HEK293 (cell line): ENCODE measurements at regions not wholly inside any gene's neighbourhood (a gene's known extent, or its start where the extent isn't known, plus 50 kb on each side); places are given as distances from the start of the nearest gene placed in this dataset.

Source experiments
- CTCF ChIA-PET: fragments of 350-600 bp; formaldehyde crosslinking; extraction: SDS; loops from one replicate; lab custom pipeline; 2021; ENCODE audit warnings: antibody characterized with exemption; lab: Yijun Ruan, JAX
- POLR2A ChIA-PET: fragments of 300-600 bp; formaldehyde crosslinking; extraction: SDS; loops from one replicate; lab custom pipeline; 2020; ENCODE audit warnings: antibody characterized with exemption, inconsistent platforms; lab: Yijun Ruan, JAX
- H3K27ac ChIP-seq: fragments of 200-500 bp; sonication (Bioruptor generic); 2 replicates; pipeline ENCODE4 v1.5.1; 2014; ENCODE audit warnings: low read depth, low read length, control low read depth, inconsistent platforms; ENCODE audit errors: extremely low read depth
- H3K36me3 ChIP-seq, 2 experiments: fragments of 200-500 bp in 1 of 2; sonication (Bioruptor generic) in 1 of 2; 1 replicate in 1 of 2; 2 replicates in 1 of 2; pipeline ENCODE4 v1.5.1; 2014 to 2017; ENCODE audit warnings: inconsistent platforms in 2 of 2, low read length in 2 of 2; ENCODE audit not compliant: control insufficient read depth in 2 of 2, insufficient read depth in 1 of 2
- H3K4me1 ChIP-seq: fragments of 200-500 bp; sonication (Bioruptor generic); 2 replicates; pipeline ENCODE4 v1.5.1; 2014; ENCODE audit warnings: mild to moderate bottlenecking, low read length, inconsistent platforms; ENCODE audit not compliant: control insufficient read depth, insufficient read depth
- H3K4me3 ChIP-seq: 2 replicates; pipeline ENCODE4 v1.5.1; 2011; ENCODE audit warnings: low read depth, mild to moderate bottlenecking, control low read depth, low read length, moderate library complexity
- H3K9me3 ChIP-seq: fragments of 200-500 bp; sonication (Bioruptor generic); 2 replicates; pipeline ENCODE4 v1.5.1; 2014; ENCODE audit warnings: low read depth, low read length, inconsistent platforms; ENCODE audit not compliant: control insufficient read depth, insufficient read depth
- GLI2 ChIP-seq: fragments of 450-650 bp; formaldehyde crosslinking; IDR thresholded peaks from 2 replicates; pipeline ENCODE4; 2017; ENCODE audit warnings: missing biosample characterization, missing genetic modification characterization, low read depth, borderline replicate concordance
- PRDM2 ChIP-seq: fragments of 450-650 bp; formaldehyde crosslinking; IDR thresholded peaks from 2 replicates; pipeline ENCODE4 v1.5.1; 2016; ENCODE audit warnings: missing biosample characterization, missing genetic modification characterization, borderline replicate concordance
- RBAK ChIP-seq: fragments of 450-650 bp; formaldehyde crosslinking; IDR thresholded peaks from 2 replicates; pipeline ENCODE4 v1.5.1; 2016; ENCODE audit warnings: missing biosample characterization, missing genetic modification characterization
- SALL2 ChIP-seq: fragments of 450-650 bp; formaldehyde crosslinking; IDR thresholded peaks from 2 replicates; pipeline ENCODE4 v1.5.0; 2017; ENCODE audit warnings: missing biosample characterization, mild to moderate bottlenecking, missing genetic modification characterization, borderline replicate concordance
- SP7 ChIP-seq: fragments of 450-650 bp; formaldehyde crosslinking; IDR thresholded peaks from 2 replicates; pipeline ENCODE4 v1.5.1; 2016; ENCODE audit warnings: missing biosample characterization, missing genetic modification characterization
- ZBTB1 ChIP-seq: fragments of 450-650 bp; formaldehyde crosslinking; IDR thresholded peaks from 2 replicates; pipeline ENCODE4 v1.5.1; 2016; ENCODE audit warnings: missing biosample characterization, missing genetic modification characterization
- ZBTB26 ChIP-seq: fragments of 450-650 bp; formaldehyde crosslinking; optimal IDR thresholded peaks from 2 replicates; pipeline ENCODE3; 2016; ENCODE audit warnings: missing biosample characterization, mild to moderate bottlenecking, missing genetic modification characterization
- ZBTB49 ChIP-seq: fragments of 450-650 bp; formaldehyde crosslinking; IDR thresholded peaks from 2 replicates; pipeline ENCODE4 v1.5.1; 2016; ENCODE audit warnings: missing biosample characterization, missing genetic modification characterization, low read depth
- ZFP37 ChIP-seq: fragments of 450-650 bp; formaldehyde crosslinking; IDR thresholded peaks from 2 replicates; pipeline ENCODE4 v1.5.1; 2016; ENCODE audit warnings: missing biosample characterization, missing genetic modification characterization
- ZFP69B ChIP-seq: fragments of 450-650 bp; formaldehyde crosslinking; IDR thresholded peaks from 2 replicates; pipeline ENCODE4 v1.5.1; 2016; ENCODE audit warnings: missing biosample characterization, missing genetic modification characterization
- ZNF214 ChIP-seq: fragments of 450-650 bp; formaldehyde crosslinking; IDR thresholded peaks from 2 replicates; pipeline ENCODE4 v1.5.1; 2017; ENCODE audit warnings: missing biosample characterization, mild to moderate bottlenecking, missing genetic modification characterization, borderline replicate concordance
- ZNF302 ChIP-seq: fragments of 450-650 bp; formaldehyde crosslinking; IDR thresholded peaks from 2 replicates; pipeline ENCODE4 v1.5.1; 2016; ENCODE audit warnings: missing biosample characterization, missing genetic modification characterization, low read depth
- ZNF513 ChIP-seq: fragments of 450-650 bp; IDR thresholded peaks from 2 replicates; pipeline ENCODE4 v1.5.1; 2018; ENCODE audit warnings: missing biosample characterization, missing genetic modification characterization
- ZNF571 ChIP-seq: fragments of 450-650 bp; formaldehyde crosslinking; IDR thresholded peaks from 2 replicates; pipeline ENCODE4 v1.5.0; 2017; ENCODE audit warnings: missing biosample characterization, missing genetic modification characterization
- ZNF639 ChIP-seq: fragments of 450-650 bp; formaldehyde crosslinking; IDR thresholded peaks from 2 replicates; pipeline ENCODE4 v1.5.1; 2016; ENCODE audit warnings: missing biosample characterization, missing genetic modification characterization
- ZNF658 ChIP-seq: fragments of 450-650 bp; formaldehyde crosslinking; IDR thresholded peaks from 2 replicates; pipeline ENCODE4; 2016; ENCODE audit warnings: missing biosample characterization, missing genetic modification characterization

GRCh38 chr4:179048839-179049453 lies 1606.7 kb upstream of the AGA start (continued):
- no peak for TF ChIP-seq RBAK (tag by site-specific recombination)
- TF ChIP-seq ZNF513 (tag by site-specific recombination): no peak

GRCh38 chr4:179051206-179051605 lies 1609.0 kb upstream of the AGA start:
- CTCF ChIA-PET: no interaction called here

More at GRCh38 chr4:179051206-179051605, 1609.0 kb upstream of the AGA start:
- Histone ChIP-seq H3K4me3 (no peak overlapping the region), H3K4me1 (no peaks in the 10 kb centered on the region), H3K36me3 (no peaks in the 10 kb centered on the region), H3K9me3 (no peaks in the 10 kb centered on the region), H3K27ac (no peak overlapping the region)
- no peak for TF ChIP-seq ZNF302 (tag by site-specific recombination)
- TF ChIP-seq ZNF658: no peak
- TF ChIP-seq ZNF214 (tag by site-specific recombination): no peak
- TF ChIP-seq ZNF639 (tag by site-specific recombination): no peak
- no peak for TF ChIP-seq ZFP37 (tag by site-specific recombination)
- TF ChIP-seq ZBTB49 (tag by site-specific recombination): no peak
- no peak for TF ChIP-seq ZBTB26 (tag by site-specific recombination)
- no peak for TF ChIP-seq SALL2
- TF ChIP-seq SP7 (tag by site-specific recombination): no peak
- no peak for TF ChIP-seq ZNF571 (tag by site-specific recombination)
- no peak for TF ChIP-seq GLI2 (tag by site-specific recombination)
- no peak for TF ChIP-seq ZFP69B
- TF ChIP-seq ZBTB1 (tag by site-specific recombination): no peak
- no peak for TF ChIP-seq PRDM2 (tag by site-specific recombination)
- POLR2A ChIA-PET: no interaction called here
